Psoas muscle (tissue), 7 donors: ENCODE measurements at regions not wholly inside any gene's neighbourhood (a gene's known extent, or its start where the extent isn't known, plus 50 kb on each side); places are given as distances from the start of the nearest gene placed in this dataset.
A peak's percentile ranks its signal among the peaks of the same experiment; 100 is the strongest.

Experiments used
- ATAC-seq, 4 donors: fragments of 200-7000 bp; cut with Tn5 transposase; one replicate each; pipeline ENCODE4 v1.9.1; 2020; ENCODE audit warnings: moderate library complexity in 3 of 4, mild to moderate bottlenecking in 2 of 4
- DNase-seq, 2 donors: peaks; one replicate each; pipeline ENCODE4 v3.0.0-alpha.2; 2020
- H3K27ac ChIP-seq: fragments of 200-600 bp; one replicate; pipeline ENCODE4 v1.8.0; 2022
- H3K27me3 ChIP-seq, 3 donors: fragments of 200-600 bp in 1 of 3; one replicate each; pipeline versions ENCODE4 v1.6.1 to v1.8.0; 2013 to 2022; ENCODE audit warnings: low read length in 2 of 3, mild to moderate bottlenecking in 2 of 3, moderate library complexity in 1 of 3; ENCODE audit not compliant: insufficient read depth in 3 of 3
- H3K36me3 ChIP-seq, 2 donors: fragments of 200-600 bp in 1 of 2; one replicate each; pipeline versions ENCODE4 v1.6.1 to v1.8.0; 2013 to 2022; ENCODE audit warnings: low read depth in 1 of 2, mild to moderate bottlenecking in 1 of 2, moderate library complexity in 1 of 2; ENCODE audit not compliant: insufficient read depth in 1 of 2
- H3K4me1 ChIP-seq: fragments of 200-600 bp; one replicate; pipeline ENCODE4 v1.8.0; 2022
- H3K4me3 ChIP-seq: fragments of 200-600 bp; one replicate; pipeline ENCODE4 v1.8.0; 2022; ENCODE audit warnings: mild to moderate bottlenecking
- H3K9me3 ChIP-seq: fragments of 200-600 bp; one replicate; pipeline ENCODE4 v1.8.0; 2022
- WGBS, 3 donors: extraction: QIAGEN DNeasy Blood & Tissue Kit; methylation state at CpG; one replicate each; pipeline versions ENCODE4 v1.1.6 to v1.1.7; 2013; 5-methylcytosine and 5-hydroxymethylcytosine counted together
- intact Hi-C, 2 donors: fragments of 100-400 bp; cut with DNase I; formaldehyde crosslinking; loops; one replicate each; pipeline versions ENCODE4 v1.11.0 to v1.14.2; 2022
- TF ChIP-seq, protein P1 (sequence below): fragments of 200-600 bp; IDR thresholded peaks from one replicate; pipeline ENCODE4 v1.8.0; 2022; ENCODE audit warnings: antibody characterized with exemption
- donor health status: healthy with polysubstance abuse.
- donor health status: DM: no; HTN: no; CAD: no; lungs with moderate emphysema.
- donor health status: Bipolar disorder and iron deficiency.
- donor health status: healthy.
- donor health status: DM: yes; HTN: yes; CAD: no.
- donor health status: DM: no; HTN: no; CAD: no.
- donor health status: DM: yes; HTN: yes; CAD: no.

GRCh38 chr5:175248416-175248905 lies 195.5 kb downstream of the DRD1 start:
- Histone ChIP-seq H3K4me1 (no peaks in the 10 kb centered on the region), H3K27me3 (no peaks in the 10 kb centered on the region), H3K9me3 (no peaks in the 10 kb centered on the region), H3K36me3 (no peaks in the 10 kb centered on the region), H3K4me3 (no peak overlapping the region), H3K27ac (no peak overlapping the region)
- 77 to 84% (median 79%) methylated on average over 6 of the region's 6 CpGs for WGBS, 3 donors
- intact Hi-C loops, result no loop called here
- TF ChIP-seq, protein P1, sequence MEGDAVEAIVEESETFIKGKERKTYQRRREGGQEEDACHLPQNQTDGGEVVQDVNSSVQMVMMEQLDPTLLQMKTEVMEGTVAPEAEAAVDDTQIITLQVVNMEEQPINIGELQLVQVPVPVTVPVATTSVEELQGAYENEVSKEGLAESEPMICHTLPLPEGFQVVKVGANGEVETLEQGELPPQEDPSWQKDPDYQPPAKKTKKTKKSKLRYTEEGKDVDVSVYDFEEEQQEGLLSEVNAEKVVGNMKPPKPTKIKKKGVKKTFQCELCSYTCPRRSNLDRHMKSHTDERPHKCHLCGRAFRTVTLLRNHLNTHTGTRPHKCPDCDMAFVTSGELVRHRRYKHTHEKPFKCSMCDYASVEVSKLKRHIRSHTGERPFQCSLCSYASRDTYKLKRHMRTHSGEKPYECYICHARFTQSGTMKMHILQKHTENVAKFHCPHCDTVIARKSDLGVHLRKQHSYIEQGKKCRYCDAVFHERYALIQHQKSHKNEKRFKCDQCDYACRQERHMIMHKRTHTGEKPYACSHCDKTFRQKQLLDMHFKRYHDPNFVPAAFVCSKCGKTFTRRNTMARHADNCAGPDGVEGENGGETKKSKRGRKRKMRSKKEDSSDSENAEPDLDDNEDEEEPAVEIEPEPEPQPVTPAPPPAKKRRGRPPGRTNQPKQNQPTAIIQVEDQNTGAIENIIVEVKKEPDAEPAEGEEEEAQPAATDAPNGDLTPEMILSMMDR, result no peak
- DNase-seq (no peak), ATAC-seq (no peak)

GRCh38 chr5:175246889-175247520 lies 197.0 kb downstream of the DRD1 start:
- 32 to 40% (median 33%) methylated on average over 4 of the region's 4 CpGs for WGBS, 3 donors

GRCh38 chr5:175246242-175246888 lies 197.6 kb downstream of the DRD1 start:
- TF ChIP-seq, protein P1, result no peak
- Histone ChIP-seq H3K4me1 (no peaks in the 10 kb centered on the region), H3K27ac (no peak overlapping the region), H3K4me3 (no peak overlapping the region), H3K9me3 (no peaks in the 10 kb centered on the region), H3K27me3 (no peaks in the 10 kb centered on the region), H3K36me3 (no peaks in the 10 kb centered on the region)
- WGBS, 3 donors, result 44 to 62% (median 46%) methylated on average over 8 of the region's 8 CpGs
- ATAC-seq, result no peak
- DNase-seq, result peak in 1 of 2 donors; percentile 34
- intact Hi-C loops, result no loop called here

More at GRCh38 chr5:175246889-175247520, 197.0 kb downstream of the DRD1 start:
- ATAC-seq, result no peak
- TF ChIP-seq, protein P1, result no peak
- Histone ChIP-seq H3K9me3 (no peaks in the 10 kb centered on the region), H3K36me3 (no peaks in the 10 kb centered on the region), H3K27ac (no peak overlapping the region), H3K4me1 (no peaks in the 10 kb centered on the region), H3K4me3 (no peak overlapping the region), H3K27me3 (no peaks in the 10 kb centered on the region)
- intact Hi-C loops, result no loop called here
- no peak for DNase-seq

DNA sequence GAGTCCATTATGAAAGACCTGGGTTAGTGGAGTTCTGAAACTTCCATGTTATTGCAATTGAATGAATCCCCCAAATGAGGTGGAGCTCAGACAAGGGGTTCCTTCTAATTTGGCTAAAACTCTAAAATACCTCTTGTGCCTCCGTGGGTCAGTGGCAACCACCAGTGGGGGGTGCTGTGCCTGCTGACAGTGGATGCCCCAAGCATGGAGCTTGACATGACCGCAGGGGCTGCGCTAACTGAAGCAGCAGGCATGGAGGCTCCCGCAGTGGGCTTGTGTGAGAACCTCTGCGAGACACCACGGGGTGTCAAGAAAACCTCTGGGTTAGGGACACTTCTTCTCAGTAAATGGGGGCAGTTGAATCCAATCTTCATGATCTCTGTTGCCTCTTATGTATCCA lies 200.5 kb downstream of the DRD1 start:
- intact Hi-C loops, result no loop called here
- H3K9me3 ChIP-seq, result no peaks in the 10 kb centered on the region
- no peak for DNase-seq
- H3K4me3 ChIP-seq, result no peak overlapping the region
- H3K27ac ChIP-seq, result no peak overlapping the region
- 76 to 92% (median 85%) methylated on average over 6 of the region's 6 CpGs for WGBS, 3 donors
- H3K27me3 ChIP-seq, result no peaks in the 10 kb centered on the region
- H3K36me3 ChIP-seq, result no peaks in the 10 kb centered on the region
- H3K4me1 ChIP-seq, result no peaks in the 10 kb centered on the region
- no peak for ATAC-seq
- TF ChIP-seq, protein P1, result no peak
